Ammon's horn (tissue), 1 donor: ENCODE measurements at regions not wholly inside any gene's neighbourhood (a gene's known extent, or its start where the extent isn't known, plus 50 kb on each side); places are given as distances from the start of the nearest gene placed in this dataset.
"Not testable (repeated sequence)": the region's sequence is repeated elsewhere in the genome, so short reads cannot be mapped to it uniquely, and the experiment has no call there.

Source experiments
- DNase-seq: peaks from one replicate; pipeline ENCODE4 v3.0.0-alpha.2; 2016; ENCODE audit warnings: low spot score

DNA sequence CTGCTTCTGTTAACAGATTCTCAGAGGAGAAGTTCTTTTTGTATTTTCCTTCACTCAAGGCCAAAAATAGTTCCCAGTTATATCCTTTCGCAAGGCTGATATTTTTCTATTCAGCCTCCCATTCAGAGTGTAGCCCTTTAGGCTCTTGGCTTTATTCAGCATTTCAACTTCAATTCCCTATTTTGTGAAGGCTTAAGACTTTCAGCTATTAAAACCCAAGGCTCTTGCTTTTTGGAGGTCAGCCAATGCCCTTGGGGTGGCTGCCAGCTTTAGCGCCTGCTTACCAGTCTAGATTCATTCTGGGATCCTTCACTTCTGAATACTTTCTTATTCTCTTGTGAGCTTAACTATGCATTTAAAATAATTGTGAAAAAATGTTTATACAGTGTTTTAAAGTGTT is 57.3 kb upstream of the ADGRA3 start:
- DNase-seq, result peak; percentile 69

DNA sequence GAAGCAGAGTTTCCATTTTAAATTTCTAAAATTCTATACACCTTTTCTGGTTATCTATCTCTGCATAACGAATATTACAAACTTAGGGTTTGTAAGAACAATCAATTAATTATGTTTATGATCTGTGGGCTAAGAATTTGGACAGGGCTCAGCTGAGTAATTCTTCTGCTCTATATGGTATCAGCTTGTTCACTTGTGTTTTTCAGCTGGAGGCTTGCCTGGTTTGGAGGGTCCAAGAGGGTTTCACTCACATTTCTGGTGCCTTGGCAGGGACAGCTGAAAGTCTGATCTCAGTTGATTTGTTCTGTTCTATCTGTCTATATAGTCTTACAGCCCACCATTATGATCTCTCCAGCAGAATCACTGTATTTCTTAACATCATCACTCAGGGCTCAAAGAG is 57.8 kb upstream of the ADGRA3 start:
- DNase-seq, result no peak

DNA sequence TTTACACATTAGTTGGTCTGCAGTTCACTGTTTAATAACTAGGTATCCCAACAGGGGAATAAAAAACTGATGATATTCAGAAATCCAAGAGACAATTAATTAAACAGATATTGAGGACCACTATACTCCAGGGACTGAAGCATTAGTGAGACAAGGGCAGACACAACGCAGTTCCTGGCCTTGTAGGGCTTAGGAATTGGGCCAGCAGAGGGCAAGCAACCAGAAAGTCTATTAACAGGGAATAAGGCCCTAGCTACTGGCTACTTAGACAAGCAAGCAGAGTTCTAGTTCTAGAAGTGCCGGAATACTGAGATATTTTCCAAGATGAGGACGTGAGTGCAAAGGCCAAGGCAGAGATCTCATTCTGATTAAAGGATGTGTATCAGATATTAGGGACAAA is 58.6 kb upstream of the ADGRA3 start:
- no peak for DNase-seq

DNA sequence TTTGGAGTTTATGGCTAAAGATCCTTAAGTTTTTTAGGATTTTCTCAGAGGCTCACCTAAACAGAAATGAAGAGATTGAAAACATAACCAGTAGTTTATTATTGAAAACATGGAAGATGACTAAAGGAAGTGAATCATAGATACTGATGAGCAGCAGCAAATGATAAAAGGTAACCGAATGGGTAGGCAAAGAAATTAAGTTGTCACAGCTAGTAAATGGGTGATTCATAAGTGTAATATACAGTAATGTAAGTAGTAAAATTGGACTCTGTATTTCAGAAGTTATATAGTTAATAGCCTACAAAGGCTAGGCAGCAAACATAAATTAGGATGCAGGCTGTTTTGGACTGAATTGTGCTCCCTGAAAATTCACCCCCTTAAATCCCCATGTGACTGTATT is 59.0 kb upstream of the ADGRA3 start:
- no peak for DNase-seq

DNA sequence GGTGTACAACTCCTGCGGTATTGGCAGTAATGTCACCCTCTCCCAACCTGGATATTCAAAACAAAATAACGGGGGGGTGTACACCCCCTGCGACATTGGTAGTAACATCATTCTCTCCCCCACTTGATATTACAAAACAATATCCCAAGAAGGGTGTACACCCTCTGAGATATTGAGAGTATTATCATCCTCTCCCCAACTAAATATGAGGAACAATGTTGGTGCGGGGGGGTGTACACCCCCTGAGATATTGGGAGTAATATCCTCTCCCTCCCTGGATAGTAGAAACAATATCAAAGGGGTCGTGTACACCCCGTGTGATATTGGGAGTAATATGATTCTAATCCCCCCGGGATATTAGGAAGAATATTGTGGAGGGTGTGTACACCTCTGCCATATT is 71.4 kb upstream of the ADGRA3 start:
- no peak for DNase-seq

DNA sequence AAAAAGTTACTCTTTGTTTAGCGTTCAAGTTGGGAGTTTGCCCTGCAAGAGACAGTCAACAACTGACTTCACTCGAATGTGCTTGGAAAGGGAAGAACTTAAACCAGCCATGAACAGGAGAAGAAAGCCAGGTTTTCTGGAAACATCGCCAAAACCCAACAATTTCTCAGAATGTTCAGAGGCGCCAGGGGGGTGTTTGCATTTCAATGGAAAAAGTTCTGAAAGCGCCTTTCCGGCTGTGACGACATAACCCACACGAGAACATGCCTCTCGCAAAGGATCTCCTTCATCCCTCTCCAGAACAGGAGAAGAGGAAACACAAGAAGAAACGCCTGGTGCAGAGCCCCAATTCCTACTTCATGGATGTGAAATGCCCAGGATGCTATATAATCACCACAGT is 78.1 kb upstream of the ADGRA3 start:
- peak; percentile 27 for DNase-seq

DNA sequence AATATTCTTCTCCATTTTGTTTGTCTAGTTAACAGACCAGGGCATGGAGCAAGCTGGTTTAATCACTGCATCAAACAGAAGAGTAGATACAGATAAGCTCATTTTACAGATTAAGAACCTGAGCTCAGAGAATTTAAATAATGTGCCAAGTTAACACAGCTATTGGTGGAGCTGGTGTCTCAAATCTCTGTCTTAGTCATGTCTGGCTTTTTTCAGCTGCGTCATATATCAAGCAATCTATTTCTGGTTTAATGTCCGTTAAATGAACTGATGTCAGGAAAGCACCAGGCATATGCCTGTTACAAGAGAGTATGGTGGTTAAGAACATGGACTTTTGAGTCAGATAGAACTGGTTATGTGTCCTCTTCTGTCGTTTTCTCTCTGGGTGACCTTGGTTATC is 79.8 kb upstream of the ADGRA3 start:
- no peak for DNase-seq

DNA sequence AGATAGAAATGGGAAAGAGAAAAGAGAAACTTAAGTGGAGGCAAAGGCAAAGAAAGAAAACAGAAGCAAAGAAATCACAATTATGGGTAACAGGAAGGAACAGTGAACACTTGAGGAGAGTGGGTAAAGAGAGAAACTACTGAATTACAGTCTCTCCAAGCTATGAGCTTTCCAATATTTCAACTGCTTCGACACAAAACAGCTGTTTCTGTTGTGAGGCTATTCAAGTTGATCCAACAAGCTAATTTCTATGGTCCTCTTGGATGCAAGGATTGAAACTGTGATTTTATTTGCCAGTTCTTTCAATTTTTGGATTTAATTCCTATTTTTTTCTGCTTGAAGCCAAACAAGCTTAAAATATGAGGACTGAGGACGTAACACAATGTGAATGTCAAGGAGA is 80.5 kb upstream of the ADGRA3 start:
- no peak for DNase-seq

DNA sequence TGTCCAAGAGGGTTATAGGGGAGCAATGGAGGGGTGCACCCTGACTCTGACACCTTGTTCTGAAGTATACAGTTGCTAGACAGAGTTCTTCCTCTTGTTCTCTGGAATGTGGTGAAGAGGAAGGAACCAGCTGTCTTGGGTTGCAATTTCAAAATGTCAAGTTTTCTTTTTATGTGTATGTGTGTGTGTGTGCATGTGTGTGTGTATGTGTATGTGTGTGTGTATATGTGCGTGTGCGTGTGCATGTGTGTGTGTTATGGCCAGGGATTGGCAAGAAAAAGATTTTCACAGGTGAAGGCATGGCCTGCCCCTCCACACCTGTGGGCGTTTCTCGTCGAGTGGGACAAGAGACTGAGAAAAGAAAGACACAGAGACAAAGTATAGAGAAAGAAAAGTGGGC is 81.6 kb upstream of the ADGRA3 start:
- DNase-seq, result no peak

DNA sequence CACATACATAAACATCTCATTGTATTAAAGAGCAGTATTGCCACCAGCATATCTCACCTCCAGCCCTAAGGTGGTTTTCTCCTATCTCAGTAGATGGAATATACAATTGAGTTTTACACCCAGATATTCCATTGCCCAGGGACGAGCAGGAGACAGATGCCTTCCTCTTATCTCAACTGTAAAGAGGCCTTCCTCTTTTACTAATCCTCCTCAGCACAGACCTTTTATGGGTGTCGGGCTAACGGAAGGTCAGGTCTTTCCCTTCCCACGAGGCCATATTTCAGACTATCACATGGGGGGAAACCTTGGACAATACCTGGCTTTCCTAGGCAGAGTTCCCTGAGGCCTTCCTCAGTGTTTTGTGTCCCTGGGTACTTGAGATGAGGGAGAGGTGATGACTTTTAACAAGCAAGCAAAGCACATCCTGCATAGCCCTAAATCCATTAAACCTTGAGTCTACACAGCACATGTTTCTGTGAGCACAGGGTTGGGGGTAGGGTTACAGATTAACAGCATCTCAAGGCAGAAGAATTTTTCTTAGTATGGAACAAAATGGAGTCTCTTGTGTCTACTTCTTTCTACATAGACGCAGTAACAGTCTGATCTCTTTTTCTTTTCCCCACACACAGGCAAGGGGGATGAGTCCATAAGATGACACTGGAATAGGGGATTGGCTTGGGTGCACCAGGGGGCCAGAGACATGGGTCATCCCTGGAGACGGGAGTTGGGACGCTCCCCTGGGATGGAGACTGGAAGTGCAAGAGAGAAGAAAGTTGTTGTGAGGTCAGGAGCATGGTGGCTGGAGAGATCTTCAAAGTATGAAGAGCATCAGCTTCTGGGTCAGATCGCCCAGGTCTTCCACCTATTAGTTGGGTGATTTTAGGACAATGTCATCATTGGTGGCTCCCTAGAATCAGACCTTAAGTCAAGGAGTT is 82.5 kb upstream of the ADGRA3 start:
- DNase-seq, result not testable (repeated sequence)

DNA sequence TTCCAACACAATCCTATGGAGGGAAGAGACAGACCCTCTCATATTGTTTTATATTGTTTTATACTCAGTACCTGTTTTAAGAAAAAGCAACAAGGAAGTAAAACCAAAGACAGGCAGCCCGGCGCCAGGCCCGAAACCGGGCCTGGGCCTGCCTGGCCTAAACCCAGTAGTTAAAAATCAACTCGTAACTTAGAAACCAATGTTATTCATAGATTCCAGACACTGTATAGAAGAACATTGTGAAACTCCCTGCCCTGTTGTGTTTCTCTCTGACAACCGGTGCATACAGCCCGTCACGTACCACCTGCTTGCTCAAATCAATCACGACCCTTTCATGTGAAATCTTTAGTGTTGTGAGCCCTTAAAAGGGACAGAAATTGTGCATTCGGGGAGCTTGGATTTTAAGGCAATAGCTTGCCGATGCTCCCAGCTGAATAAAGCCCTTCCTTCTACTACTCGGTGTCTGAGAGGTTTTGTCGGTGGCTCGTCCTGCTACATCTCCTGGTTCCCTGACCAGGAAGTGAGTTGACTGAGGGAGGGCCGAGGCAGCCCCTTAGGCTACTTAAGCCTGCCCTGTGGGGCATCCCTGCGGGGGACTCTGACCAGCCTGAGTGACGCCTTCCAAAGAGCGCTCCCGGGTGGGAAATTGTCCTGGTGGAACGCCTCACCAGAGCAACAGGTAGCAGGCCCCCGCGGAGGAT is 83.5 kb upstream of the ADGRA3 start:
- not testable (repeated sequence) for DNase-seq

DNA sequence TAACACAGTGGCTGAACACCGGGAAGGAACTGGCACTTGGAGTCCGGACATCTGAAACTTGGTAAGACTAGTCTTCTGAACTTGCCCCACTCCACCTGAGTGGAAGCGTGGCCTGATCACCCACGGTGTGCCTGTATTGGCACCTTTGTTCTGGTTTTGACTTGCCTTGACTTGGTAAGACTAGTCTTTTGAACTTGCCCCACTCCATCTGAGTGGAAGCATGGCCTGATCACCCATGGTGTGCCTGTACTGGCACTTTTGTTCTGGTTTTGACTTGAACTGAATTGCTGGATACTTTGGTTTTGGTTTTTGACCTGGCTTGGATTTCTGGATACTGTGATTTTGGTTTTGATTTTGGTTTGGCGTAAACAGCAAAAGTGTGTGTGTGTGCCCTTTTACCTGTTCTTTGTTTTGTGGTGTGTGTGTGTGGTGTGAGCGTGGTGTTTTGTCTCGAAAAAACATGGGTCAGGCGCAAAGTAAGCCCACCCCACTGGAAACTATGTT is 84.1 kb upstream of the ADGRA3 start:
- DNase-seq, result not testable (repeated sequence)

DNA sequence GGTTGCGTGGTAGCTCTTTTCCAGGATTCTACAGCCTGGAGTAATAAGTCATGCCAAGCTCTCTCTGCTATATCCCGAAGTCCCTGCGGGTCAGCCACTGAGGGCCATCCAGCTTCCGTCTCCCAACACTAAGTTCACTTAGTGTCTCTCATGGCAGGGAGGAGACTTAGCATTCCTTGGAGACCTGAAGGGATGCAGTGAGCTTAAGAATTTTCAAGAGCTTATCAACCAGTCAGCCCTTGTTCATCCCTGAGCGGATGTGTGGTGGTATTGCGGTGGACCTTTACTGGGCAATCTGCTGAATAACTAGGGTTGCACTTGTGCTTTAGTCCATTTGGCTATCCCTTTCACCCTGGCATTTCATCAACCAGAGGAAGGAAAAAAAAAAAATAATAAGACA is 85.8 kb upstream of the ADGRA3 start:
- DNase-seq, result not testable (repeated sequence)

DNA sequence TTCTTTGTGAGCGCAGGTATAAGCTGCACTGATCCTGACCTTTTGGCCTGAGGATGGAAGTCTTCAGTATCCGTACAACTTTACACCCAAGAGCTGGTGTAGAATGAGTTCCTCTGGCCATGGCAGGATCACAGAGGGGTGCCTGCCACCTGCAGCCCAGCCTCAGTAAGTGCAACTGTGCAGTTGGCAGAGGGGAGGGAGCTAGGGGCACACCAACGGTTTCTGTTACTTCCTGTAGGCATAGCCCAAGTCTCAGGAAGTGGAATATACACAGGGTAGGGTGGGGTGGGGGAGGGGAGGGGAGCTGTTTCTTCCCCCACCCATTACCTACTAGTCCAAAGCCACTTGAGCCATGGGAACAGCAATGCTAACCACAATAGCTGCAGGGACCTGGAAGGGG is 85.4 kb upstream of the GBA3 start:
- peak; percentile 44 for DNase-seq

DNA sequence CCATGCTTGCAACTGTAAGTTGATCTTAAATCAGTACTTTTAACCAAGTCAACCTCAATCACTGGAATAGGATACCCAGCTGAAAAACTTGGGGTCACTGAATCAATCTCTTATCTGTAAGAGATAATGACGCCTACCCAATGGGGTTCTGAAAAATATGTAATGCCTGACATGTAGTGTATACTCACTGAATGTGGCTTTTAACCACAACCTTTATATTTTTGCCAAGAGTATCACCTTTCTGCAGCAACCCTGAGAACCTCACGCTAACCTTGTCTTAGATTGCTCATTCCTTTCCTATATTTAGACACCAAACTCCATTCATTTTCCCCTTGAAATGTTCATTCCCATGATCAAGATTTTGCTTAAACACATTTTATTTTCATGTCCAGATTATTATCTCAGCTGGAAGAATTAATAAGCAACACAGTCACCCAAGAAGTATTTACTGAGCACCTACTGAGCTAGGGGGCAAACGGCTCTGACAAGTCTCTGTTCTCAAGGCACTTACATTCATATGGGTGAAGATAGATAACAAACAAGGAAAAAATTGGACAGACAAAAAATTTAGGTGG is 82.7 kb upstream of the GBA3 start:
- not testable (repeated sequence) for DNase-seq

DNA sequence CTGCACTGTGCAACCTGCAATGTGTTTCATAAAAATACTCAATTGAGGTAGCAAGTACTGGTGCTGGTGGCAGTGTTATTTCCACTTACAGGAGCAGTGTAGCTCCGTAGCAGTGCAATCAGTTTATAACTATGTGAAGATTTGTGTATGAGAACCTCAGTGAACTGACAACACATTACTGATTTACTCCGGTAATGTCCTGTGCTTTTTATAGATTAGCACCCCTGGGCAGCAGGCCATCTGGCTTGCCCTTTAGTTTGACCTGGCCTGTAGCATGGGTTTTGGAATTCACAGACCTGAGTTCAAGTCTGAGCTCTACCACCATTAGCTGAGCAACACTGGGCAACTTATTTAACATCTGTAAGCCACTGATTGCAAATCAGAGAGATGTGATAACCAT is 78.6 kb upstream of the GBA3 start:
- DNase-seq, result no peak

DNA sequence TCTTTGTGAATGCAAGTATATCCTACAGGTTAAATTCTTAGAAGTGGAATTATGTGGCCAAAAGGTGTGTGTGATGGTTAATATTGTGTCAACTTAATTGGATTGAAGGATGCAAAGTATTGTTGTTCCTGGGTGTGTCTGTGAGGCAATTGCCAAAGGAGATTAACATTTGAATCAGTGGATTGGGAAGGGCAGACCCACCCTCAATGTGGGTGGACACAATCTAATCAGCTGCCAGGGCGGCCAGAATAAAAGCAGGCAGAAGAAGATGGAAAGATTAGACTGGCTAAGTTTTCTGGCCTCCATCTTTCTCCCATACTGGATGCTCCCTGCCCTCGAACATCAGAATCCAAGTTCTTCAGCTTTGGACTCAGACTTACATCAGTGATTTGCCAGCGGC is 76.2 kb upstream of the GBA3 start:
- no peak for DNase-seq

DNA sequence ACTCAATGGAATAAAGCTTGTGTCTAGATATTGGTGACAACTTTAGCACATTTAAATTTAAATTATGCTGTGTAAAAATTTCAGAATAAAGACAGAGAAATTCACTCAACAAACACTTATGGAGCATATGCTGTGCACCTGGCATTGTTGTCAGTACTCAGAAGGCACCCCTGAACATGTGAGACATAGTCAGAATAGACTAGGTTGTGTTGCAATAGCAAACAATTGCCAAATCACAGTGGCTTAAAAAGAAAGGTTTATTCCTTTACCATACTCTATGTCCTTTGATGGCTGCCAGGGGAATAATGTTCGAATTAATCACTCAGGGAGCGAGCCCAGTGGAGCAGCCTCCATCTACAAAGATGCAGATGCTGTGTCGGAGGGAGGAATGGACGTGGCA is 72.6 kb upstream of the GBA3 start:
- not testable (repeated sequence) for DNase-seq

DNA sequence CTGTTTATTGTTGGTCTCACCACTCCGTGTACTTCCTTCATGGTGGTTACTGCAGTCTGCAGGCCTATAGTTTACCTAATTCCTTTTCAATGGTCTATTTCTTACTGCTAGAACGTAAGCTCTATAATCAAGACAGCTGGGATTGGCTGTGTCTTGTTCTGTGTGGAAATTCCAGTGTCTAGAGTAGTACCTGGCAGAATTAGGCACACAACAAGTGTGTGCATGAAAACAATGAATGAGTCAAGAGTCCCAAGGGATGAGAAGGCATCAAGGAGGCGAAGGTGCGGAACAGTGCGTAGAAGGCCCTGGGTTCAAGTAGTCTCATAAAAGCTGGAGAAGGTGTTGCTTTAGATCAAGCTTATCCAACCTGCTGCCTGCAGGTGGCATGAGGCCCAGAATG is 70.8 kb upstream of the GBA3 start:
- not testable (repeated sequence) for DNase-seq

DNA sequence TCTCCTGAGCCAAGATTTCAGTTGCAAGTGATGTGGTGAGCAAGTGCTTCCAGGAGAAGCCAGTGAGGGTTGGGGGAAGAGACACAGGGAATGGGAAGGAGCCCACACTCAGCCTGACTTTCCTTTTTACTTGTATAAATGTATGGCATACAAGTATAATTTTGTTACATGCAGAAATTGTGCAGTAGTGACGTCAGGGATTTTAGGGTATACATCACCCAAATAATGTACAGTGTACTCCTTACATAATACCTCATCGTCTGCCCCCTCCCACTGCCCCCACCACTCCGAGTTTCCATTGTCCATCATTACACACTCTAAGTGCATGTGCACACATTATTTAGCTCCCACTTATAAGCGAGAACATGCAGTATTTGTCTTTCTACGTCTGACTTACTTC is 68.7 kb upstream of the GBA3 start:
- DNase-seq, result not testable (repeated sequence)

DNA sequence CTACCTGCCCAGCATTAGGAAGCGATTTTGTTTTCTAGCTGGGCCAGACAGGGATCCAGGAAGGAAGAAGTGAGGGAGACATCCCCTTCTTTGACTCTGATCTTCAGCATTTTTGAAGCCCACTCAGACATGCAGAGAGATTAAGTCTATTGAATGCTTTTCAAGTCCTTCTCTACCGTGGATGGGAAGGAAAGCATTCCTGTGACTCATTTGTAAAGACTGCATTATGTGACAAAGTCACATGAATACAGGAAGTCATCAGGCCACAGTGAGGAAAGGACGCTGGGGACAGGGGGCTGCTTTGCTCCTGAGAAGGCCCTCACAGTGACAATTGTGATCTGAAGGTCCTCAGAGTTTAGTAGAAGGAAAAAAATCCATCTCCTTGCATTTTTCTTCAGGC is 67.4 kb upstream of the GBA3 start:
- no peak for DNase-seq

DNA sequence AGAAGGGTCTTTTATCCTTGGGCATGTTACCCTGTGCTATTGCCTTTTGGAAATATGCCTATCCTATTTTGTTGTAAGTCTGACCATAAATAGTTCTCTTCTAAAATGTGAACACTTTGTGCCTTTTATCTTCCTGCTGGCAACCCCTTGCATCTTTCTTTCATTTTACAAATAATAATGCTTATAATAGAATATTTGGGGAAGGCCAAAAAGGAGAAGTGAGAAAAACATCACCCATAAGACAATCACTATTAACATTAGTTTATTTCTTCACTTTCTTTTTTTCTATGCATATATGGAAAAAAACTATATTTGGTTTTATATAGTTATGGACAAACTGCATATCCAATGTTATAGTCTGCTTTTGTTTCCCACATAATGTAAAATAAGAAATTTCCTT is 64.9 kb upstream of the GBA3 start:
- not testable (repeated sequence) for DNase-seq
